G401.6 (cell line): ENCODE measurements at regions not wholly inside any gene's neighbourhood (a gene's known extent, or its start where the extent isn't known, plus 50 kb on each side); places are given as distances from the start of the nearest gene placed in this dataset.

ENCODE experiments used
- FAIRE-seq: peaks from 2 replicates; lab custom pipeline; 2012; peaks lifted over from hg19 to GRCh38; lab: Jason Lieb, UNC

DNA sequence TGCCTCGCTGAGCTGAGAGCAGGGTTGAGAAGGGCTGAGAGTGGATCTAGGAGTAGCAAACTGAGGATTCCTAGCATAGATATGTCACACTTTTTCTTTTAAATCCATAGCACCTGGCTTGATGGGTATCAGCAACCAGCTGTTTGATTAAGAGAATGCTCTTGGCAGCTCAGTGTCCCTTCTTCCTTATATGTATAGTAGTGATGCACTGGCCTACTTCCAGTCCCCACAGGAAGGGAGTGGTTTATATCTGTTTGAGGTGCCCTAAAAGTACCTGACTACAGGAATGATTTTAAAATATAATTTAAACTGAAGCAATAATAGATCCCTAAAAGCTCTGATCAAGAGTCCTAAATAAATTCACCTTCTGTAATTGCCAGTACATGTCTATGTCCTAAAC is 546.8 kb upstream of the ZNF608 start:
- FAIRE-seq: no peak

DNA sequence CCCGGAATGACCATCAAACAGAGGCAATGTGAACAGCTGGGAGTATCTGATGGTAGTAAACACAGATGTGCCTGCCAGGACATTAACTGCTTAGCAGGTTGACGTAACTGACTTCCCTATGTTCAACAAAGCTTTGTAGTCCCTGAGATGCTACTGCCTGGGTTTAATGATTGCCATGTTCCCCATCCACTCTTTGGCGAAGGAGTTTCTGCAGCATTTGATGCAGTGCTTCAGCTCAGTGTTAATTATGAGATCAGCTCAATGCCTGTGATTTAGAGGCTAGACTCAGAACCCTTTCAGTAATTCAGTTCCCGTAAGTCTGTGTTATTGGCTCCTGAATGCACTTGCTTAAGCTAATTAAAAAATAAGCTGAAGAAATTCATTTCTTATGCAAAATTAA is 547.3 kb upstream of the ZNF608 start:
- FAIRE-seq: no peak

DNA sequence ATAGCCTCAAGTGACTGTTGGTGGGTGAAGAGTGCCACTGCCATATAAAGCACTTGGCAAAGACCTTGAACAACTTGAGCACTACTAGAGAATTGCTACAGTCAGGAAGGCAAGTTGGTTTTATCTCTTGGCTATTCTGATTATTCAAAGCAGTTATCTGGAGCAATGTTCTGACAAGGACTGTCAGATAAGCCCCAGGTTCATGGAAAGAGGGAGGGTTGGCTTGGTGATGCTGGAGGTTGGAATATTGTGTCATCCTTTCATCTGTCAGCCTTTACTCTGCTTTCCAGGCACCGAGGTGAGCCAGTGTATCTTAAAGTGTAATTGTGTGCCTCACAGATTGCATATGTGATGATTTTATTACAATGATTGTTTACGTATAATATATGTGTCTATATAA is 548.4 kb upstream of the ZNF608 start:
- FAIRE-seq: no peak

DNA sequence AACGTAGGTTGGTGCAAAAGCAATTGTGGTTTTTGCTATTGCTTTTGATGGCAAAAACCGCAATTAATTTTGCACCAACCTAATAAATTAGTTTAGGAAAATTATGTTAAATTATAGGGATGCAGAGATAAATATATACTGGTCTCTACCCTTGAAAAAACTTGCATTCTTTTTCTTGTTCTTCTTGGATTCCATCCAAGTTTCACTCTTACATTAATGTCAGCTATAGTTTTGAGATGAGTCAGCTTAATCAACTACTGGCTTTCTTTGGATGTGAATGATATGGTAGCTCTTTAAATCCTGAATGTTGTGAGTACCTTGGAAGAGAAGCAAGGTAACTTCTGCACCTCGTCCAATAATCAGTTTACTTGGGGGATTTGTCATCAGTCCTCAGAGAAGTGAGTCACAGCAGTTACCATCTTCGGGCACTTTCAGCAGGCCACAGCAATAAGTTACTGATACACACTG is 549.0 kb upstream of the ZNF608 start:
- FAIRE-seq: no peak

DNA sequence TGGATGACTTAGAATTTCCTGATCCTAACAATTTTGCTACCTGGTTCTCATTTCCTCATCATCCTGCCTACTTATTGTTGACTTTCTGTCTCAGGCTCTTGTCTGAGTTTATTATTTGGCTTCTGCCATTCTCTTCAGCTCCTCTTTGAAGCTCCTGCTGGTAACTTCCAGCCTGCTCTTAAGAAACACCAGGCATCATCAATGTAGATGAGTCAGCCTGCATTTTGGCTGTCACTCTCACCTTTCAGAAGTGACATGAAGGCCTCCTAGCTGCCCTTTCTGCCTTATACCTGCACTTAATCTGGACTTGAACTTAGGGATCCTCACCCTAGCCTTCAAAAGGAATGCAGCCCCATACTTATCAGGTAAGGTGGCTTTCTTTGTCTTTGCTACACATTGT is 551.8 kb upstream of the ZNF608 start:
- FAIRE-seq: no peak

DNA sequence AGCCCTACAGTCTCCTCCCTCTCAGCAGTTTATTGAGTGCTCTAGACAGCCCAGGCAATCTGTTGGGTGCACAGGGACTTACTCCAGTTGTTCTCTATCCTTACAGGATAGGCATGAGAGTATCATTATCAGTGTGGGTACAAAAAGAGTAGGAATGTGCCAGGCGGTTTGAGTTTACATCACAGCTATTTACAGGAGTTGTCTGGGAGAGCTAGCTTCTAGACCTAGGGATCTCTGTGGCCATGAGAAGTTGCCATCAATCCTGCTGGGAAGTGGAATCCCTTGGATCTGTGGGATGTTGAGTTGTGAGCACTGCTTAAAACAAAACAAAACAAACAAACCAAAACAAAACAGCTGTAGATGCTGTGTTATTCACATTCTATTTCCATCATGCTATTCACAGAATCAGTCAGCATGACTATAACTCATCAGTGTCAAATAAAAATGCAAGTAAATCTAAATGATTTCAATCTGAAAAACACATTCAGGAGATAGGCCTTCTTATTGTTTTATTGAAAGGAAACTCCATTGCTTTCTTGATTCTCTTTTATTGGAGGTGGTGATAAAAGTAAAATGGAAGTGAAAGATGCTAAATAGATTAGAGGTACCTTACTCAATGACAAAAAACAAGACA is 552.4 kb upstream of the ZNF608 start:
- no peak for FAIRE-seq

DNA sequence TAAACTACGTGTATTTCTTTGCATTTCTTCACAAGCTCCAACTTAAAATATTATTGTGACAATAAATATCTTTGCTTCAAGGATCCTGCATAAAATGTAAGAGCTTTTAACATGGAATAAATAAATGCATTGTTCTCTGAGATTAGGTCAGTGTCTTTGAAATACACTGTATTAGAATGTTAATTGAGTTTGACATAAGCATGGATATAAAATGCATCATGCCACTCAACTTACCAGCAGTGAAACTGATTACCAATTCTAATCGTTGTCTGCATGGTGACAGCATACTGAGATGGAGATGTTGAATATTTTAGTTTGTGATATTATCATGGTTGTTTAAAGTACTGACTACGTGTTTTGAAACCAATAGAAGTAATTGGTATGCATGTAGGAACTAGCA is 555.3 kb upstream of the ZNF608 start:
- FAIRE-seq: no peak

DNA sequence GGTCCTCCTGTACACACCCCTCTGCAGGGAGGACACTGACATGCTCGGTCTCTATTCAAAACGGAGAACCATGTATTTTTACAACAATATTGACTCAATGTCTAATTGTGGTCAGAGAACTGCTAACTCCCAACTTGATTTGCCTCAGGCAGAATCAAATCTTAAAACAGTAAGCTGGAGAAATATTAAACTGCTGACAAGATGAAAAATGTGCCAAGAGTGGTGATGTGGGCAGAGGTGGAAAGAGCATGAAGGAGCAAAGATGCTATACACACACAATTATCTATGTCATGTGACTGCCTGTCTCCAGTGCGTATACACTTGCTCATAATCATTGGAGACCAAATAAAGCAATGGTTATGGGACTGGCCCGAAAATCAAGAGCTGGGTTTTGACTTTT is 556.1 kb upstream of the ZNF608 start:
- no peak for FAIRE-seq

DNA sequence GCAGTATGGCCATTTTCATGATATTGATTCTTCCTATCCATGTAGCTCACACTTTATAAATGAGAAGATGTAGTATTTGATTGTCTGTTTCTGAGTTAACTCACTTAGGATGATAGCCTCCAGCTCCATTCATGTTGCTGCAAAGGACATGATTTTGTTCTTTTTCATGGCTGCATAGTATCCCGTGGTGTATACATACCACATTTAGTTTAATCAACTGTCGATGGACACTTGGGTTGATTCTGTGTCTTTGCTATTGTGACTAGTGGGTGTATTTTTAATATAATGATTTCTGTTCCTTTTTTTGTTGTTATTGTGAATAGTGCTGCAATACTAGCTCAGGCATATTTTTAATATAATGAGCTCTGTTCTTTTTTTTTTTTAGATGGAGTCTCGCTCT is 560.3 kb upstream of the ZNF608 start:
- FAIRE-seq: no peak

DNA sequence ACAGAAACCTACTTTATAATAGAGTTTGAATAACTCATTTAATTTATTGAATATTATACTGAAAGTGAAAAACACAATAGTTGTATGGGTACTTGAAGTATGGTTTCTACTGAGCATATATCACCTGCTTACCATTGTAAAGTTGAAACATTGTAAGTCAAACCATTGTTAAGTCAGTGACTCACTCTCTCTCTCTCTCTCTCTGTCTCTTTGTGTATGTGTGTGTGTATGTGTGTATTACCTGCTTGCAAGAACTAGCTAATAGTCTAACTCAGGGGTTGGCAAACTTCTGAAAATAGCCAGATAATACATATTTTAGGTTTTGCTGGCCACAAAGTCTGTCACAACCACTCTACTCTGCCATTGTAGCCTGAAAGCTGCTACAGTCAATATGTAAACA is 564.3 kb upstream of the ZNF608 start:
- FAIRE-seq: no peak

DNA sequence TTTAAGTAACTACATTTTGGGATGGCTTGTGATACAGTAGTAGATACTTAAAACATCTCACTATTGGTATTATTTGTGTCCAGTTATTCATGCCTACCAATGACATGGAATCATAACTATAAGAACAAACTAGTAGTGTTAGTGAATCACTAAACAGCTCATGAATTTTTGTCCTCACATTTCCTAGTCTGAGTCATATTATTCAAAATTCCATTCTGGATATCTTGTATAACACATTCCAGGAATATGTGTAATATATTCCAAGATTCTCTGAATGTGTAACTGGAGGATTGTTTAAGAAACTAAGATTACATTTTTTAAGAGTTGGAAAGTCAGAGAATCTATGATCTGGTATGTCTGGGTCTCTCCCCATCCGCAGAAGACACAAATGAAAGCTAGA is 565.3 kb upstream of the ZNF608 start:
- FAIRE-seq: no peak

DNA sequence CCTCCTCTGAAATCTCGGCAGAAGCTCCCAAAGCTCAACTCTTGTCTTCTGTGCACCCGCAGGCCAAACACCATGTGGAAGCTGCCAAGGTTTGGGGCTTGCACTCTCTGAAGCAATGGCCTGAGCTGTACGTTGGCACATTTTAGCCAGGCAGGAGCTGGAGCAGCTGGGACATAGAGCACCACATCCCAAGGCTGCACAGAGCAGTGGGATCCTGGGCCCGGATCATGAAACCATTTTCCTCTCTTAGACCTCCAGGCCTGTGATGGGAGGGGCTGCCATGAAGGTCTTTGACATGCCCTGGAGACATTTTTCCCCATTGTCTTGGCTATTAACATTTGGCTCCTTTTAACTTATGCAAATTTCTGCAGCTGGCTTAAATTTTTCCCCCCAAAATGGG is 567.1 kb upstream of the ZNF608 start:
- FAIRE-seq: no peak

DNA sequence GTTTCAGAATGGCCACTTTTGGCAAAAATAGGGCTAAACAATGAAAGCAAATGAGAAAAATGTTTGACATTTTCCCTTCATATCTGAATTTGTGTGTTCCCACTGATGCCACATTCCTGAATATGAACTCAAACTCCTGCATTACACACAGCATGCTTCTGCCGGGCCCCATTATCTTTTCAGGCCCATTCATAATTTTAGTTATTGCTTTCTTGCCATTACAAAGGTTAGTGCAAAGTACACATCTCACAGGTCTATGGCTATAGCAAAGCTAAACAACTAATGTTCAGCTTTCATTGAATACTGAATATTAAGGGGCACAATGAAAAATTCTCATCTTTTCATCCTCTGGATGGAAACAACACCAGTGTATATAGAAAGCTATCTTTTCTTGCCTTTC is 568.9 kb upstream of the ZNF608 start:
- FAIRE-seq: no peak

DNA sequence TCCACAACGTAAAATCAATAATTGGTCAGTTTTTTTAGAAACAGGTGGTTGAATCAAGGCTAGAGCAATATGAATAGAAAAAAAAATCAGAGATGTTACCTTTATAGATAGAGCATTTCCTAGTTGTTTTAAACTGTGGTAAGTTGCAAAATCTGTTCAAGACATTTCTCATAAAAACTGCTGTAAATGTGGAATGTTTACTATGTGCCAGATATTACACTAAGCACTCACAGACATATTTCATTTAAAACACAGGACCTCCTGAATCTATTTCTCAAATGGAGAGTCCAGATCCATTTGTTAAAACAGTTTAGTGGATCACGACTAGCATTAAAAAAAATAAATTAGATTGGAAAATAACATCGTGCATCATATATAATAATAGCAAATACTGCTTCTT is 570.0 kb upstream of the ZNF608 start:
- no peak for FAIRE-seq

DNA sequence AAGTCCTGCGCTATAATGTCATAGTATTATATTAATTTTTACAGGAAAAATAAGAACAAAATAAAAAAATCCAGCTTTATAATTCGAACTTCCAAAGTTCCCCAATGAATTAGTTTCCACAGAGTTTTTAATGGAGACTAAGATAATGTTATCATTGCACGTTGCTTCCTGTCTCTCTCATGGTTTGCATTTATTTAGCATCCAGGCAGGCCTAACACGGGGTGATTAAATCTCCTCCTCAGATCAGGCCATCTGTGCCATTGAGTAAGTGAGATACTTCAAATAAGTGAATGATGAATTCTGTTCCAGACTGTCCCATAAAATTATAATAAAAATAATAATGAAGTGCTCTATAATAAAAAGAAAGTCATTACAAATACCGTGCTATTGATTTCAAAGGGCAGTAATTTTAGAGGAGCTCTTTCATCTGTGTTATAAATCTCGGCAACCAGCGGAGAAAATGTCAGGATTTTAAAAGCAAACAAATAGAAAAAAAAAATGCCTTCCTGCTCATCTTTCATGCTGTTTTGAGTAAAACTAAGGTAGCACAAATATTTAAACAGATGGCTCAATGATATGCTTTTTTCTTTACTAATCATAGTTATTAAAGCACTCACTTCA is 570.6 kb upstream of the ZNF608 start:
- no peak for FAIRE-seq

DNA sequence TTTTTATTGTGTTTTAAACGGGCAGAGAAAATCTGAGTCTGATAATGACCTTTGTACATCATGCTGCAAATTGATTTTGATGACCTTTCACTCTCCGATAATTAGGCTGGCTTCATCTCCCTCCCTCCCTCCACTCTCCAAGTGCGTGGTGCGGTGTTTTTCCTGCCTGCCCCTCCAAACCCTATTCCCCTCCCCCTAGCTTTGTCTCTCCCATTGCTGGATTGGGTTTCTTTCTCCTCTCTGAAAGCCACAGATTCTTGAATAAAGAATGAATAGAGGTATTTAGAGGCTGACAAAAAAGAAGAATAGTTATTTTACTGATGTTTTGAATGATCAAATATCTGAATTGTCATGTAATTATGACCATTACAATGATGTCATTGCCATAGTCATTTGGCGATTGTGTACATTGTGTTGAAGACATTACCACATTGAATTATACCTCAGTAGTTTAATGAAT is 571.1 kb upstream of the ZNF608 start:
- no peak for FAIRE-seq

DNA sequence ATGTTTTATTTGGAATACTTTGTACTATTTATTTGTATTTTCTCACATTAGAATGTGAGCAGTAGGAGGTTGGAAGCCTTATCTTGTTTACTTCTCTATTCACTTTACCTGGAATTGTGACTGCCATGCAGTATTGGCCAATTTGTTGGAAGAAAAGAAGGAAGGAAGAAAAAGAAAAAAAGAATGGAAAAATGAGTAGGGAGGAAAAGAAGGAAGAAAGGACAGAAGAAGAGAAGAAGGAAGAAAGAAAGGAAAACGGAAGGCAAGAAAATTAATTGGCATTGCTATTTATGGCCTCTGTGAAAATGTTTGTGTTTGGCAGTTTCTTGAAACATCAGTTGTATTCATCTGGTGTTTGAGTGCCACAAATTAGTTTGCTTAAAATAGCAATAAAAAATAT is 575.2 kb upstream of the ZNF608 start:
- no peak for FAIRE-seq

DNA sequence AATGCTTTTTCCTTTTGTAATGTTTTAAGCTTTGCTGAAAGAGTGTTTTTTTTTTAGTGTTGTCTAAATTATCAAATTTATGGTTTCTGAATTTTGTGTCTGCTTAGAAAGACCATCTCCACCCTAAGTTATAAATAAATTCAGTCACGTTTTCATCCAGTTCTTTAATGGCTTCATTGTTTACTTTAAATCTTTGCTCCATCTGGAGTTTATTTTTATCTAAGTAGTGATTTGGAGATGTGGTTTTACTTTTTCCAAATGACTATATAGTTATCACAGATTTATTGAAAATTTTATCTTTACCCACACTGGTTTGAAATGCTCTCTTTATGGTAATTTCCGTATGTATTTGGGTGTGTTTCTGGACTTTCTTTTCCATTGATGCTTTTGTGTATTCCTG is 577.2 kb upstream of the ZNF608 start:
- FAIRE-seq: no peak

DNA sequence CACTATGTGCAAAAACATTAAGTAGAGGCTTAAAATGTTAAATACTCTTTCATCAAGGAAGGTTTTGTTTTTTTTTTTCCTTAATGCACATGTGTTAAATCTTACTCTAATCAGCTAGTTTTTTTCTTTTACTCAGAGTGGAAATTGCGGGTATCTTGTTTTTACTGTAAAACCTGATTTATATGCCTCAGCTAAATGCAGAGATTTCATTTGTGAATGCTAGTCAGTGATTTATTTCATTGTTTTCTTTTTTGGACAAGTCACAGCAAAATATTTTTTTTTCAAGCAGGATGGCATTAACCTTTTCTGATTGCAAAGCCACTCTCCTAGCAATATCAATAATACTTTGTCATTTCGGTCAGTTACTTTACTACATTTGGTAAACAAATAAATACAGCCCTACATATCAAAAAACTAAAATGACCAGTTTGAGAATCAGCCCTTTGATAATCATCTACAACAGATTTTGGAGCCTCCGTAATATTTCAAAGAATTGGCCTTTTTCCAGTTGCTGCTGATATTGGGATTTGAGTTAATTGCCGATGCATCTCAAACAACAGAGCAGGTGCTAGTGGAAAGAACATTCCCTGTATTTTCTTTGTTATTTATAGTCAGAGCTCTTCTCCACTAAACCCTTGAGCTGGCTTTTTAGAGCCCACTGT is 579.2 kb upstream of the ZNF608 start:
- no peak for FAIRE-seq

DNA sequence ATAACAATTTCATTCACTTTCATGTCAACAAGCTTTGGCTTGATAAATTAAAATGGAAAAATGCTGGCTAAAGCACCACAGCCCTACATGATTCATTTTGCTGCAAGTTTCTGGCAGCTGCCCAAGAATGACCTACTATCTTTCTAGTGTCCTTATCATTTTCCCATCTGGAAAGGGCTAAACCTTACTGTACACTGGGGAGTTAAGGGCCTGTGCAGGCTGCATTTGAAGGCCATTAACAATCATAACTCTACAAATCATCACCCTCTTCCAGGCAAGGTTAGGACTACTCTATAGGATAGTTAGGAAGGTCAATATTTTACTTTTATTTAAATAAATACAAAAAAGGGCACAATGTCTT is 579.7 kb upstream of the ZNF608 start:
- no peak for FAIRE-seq

DNA sequence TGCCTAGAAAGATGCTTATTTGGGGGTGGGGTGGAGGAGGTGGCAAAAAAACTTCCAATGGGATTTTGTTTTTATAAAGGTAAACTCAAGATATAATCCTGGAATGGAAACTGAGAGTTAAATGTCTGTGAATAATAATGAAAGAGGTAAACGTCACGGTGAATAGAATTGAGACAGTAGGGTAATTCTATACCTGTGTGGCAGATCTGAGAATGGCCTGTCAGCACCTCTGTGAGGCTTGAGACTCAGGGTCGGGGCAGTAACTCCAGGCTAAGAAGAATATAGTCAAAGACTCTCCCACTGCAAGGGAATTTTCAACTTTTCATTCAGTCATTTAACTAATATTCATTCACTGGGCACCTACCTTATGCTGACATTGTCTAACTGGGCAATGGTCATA is 581.2 kb upstream of the ZNF608 start:
- FAIRE-seq: no peak

DNA sequence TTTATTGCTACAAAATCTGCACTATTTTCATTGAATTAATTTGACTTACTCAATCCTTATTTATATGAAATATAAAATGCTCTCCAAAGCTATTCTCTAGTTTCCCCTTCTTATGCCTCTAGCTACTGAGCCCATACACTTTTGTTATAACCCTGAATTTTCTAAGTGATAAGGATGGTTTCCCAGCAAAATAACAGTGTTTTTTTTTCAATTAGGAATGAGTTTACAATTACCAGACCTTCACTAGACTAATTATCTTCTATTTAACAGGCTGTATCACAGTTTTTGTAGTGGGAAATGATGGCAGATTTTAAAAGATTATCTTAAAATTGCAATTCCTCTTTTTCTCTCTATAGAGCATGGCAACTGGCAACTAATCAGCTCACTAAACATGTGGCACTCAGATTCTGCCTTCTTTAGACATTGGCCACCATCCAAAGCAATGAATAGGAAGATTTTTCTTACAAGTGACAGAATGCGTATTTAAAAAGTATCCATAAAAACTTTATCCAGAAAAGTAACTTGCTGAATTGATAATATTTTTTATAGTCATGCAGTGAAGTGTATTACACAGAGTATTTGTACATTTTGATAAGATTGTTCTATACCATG is 585.7 kb upstream of the ZNF608 start:
- FAIRE-seq: no peak

DNA sequence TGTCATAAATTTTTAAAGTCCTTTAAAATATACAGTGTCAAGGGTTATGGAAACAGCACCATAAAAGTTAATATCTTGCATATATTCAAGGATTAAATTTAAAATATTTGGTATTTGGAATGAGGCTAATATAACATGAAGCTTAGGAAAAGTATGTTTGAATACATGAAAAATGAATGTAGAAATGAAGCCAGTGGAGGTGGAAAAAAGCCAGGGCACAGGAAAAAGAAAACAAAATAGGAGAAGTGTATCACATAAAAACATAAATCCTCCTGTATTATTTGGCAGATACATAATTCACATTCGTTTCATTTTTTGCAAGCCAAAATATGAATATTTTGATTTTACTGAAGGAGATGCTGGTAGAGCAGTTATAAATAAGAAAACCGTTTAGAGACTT is 587.0 kb upstream of the ZNF608 start:
- FAIRE-seq: no peak

DNA sequence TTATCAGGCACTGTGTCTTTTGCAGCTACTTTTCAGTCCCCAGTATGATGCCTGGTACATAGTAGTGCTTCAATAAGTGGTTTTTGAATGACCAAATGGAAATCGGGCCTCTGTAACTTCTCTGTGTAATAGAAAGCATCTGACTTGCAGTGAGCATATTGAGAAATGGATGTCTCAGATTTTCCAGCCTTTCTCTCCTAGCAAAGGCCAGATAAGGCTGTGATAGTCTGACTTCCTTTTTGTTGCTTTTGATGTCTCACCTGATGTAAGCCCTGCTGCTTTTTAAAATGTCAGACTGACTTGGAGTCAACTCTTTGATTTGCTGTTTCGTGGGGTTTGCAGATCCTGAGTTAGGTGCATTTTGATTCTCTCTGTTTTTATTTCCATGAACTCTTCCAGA is 590.0 kb upstream of the ZNF608 start:
- FAIRE-seq: no peak
